ENCODE measurements at regions not wholly inside any gene's neighbourhood (a gene's known extent, or its start where the extent isn't known, plus 50 kb on each side); places are given as distances from the start of the nearest gene placed in this dataset.

- intact Hi-C loops (cut with DNase I): no loop called here
- ATAC-seq (no peak), DNase-seq (ENCODE audit: missing footprints) (no peak)
Observed at GRCh38 chr22:27130906-27131305, 473.5 kb downstream of the MIAT start.

GRCh38 chr22:27131346-27131745 lies 474.0 kb downstream of the MIAT start:
- ATAC-seq (no peak), DNase-seq (ENCODE audit: missing footprints) (no peak)
- intact Hi-C loops (cut with DNase I): no loop called here

GRCh38 chr22:27132400-27132799 lies 475.0 kb downstream of the MIAT start:
- no peak for DNase-seq (ENCODE audit: missing footprints)
- no peak for ATAC-seq
- intact Hi-C loops (cut with DNase I): no loop called here

GRCh38 chr22:27133019-27133431 lies 475.6 kb downstream of the MIAT start:
- intact Hi-C loops (cut with DNase I): no loop called here
- peak; percentile 58 for DNase-seq (ENCODE audit: missing footprints)
- ATAC-seq: no peak

- intact Hi-C loops (cut with DNase I): no loop called here
- DNase-seq (ENCODE audit: missing footprints) (no peak), ATAC-seq (no peak)
Observed at GRCh38 chr22:27133681-27134314, 476.4 kb downstream of the MIAT start.

GRCh38 chr22:27134315-27134701 lies 476.9 kb downstream of the MIAT start:
- DNase-seq (ENCODE audit: missing footprints) (no peak), ATAC-seq (peak; percentile 69)
- intact Hi-C loops (cut with DNase I): no loop called here

- no peak for ATAC-seq
Observed at GRCh38 chr22:27135031-27135981, 477.9 kb downstream of the MIAT start.

GRCh38 chr22:27136596-27136995 lies 479.2 kb downstream of the MIAT start:
- DNase-seq (ENCODE audit: missing footprints) (no peak), ATAC-seq (no peak)
- intact Hi-C loops (cut with DNase I): no loop called here

More at GRCh38 chr22:27135031-27135981, 477.9 kb downstream of the MIAT start:
- intact Hi-C loops (cut with DNase I): no loop called here
- no peak for DNase-seq (ENCODE audit: missing footprints)

GRCh38 chr22:27137871-27138337 lies 480.5 kb downstream of the MIAT start:
- ATAC-seq (no peak), DNase-seq (ENCODE audit: missing footprints) (no peak)
- intact Hi-C loops (cut with DNase I): no loop called here

GRCh38 chr22:27138471-27138870 lies 481.1 kb downstream of the MIAT start:
- ATAC-seq (no peak), DNase-seq (ENCODE audit: missing footprints) (no peak)
- intact Hi-C loops (cut with DNase I): no loop called here

- ATAC-seq (no peak), DNase-seq (ENCODE audit: missing footprints) (no peak)
- intact Hi-C loops (cut with DNase I): no loop called here
Observed at GRCh38 chr22:27139935-27140511, 482.6 kb downstream of the MIAT start.

- no peak for ATAC-seq
- intact Hi-C loops (cut with DNase I): no loop called here
- DNase-seq (ENCODE audit: missing footprints): no peak
Observed at GRCh38 chr22:27142286-27142685, 484.9 kb downstream of the MIAT start.

- intact Hi-C loops (cut with DNase I): no loop called here
- no peak for ATAC-seq
- DNase-seq (ENCODE audit: missing footprints): no peak
Observed at GRCh38 chr22:27144321-27144720, 486.9 kb downstream of the MIAT start.

- intact Hi-C loops (cut with DNase I): no loop called here
- ATAC-seq: no peak
- DNase-seq (ENCODE audit: missing footprints): no peak
Observed at GRCh38 chr22:27146866-27147633, 489.7 kb downstream of the MIAT start.

GRCh38 chr22:27148055-27148454 lies 490.7 kb downstream of the MIAT start:
- intact Hi-C loops (cut with DNase I): no loop called here
- no peak for ATAC-seq
- no peak for DNase-seq (ENCODE audit: missing footprints)

- intact Hi-C loops (cut with DNase I): no loop called here
- ATAC-seq (no peak), DNase-seq (ENCODE audit: missing footprints) (no peak)
Observed at GRCh38 chr22:27148886-27149470, 491.6 kb downstream of the MIAT start.

GRCh38 chr22:27149921-27150543 lies 492.6 kb downstream of the MIAT start:
- ATAC-seq (peak; percentile 37), DNase-seq (ENCODE audit: missing footprints) (no peak)
- intact Hi-C loops (cut with DNase I): no loop called here

- peak; percentile 28 for ATAC-seq
- intact Hi-C loops (cut with DNase I): no loop called here
- DNase-seq (ENCODE audit: missing footprints): no peak
Observed at GRCh38 chr22:27150544-27150941, 493.2 kb downstream of the MIAT start.

Measured in Right ventricle myocardium inferior (tissue), 1 donor.